M059J (cell line): ENCODE measurements at regions not wholly inside any gene's neighbourhood (a gene's known extent, or its start where the extent isn't known, plus 50 kb on each side); places are given as distances from the start of the nearest gene placed in this dataset.

Experiments used
- DNase-seq: peaks from one replicate; pipeline ENCODE4 v3.0.0-alpha.2; 2012; ENCODE audit warnings: low read depth

DNA sequence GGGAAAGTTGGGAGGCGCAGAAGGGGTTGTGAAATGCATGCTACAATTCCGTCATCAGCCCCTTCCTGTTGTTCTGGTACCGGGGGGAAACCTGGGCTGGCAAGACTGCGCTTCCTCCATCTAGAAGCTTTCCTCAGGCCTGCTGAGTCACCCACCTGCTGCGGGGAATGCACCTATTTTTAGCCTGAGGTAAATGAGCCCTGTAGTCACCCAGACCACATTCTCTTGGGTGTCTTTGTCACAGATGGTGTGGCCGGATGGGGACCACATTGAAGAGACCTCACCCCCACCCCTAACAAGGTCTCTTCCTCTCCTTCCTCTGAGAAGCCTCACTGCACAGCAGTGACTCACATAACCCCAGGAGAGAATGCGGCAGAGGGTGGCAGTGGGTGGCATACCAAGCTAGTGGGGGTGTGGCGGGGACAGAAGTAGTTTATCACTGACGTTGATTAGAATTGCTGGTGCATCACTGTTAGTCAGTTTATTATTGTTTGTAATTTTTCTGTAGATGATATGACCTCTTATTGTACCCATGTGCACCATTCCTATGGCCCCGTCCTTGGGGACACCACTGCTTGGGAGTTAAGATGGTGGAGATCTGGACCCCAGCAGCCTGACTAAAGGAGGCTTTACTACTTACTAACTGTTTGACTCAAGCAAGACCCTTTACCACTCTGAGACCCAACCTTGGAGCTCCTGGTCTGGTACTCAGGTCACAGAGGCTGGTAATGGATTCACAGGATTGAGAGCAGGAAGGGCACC, 83.0 kb upstream of the DUSP5 start:
- DNase-seq: peak; percentile 94

DNA sequence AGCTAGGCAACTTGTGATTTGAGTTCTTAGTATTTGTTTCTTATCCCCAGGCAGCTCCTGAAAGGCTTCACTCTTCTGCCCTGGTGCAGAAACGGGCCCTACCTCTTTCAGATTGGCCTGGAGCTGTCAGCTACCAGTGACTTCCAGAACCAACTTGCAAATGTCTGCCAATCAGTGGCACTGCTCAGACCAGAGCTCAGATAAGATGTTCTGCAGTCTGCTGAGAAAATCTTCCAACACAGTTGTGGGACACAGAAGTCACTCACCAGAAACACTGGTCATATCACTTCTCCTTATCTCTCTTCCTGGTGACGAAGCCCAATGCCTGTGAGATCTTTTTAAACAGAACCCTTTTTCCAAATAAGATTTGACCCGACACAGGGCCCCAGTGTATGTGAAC, 81.9 kb upstream of the DUSP5 start:
- no peak for DNase-seq

DNA sequence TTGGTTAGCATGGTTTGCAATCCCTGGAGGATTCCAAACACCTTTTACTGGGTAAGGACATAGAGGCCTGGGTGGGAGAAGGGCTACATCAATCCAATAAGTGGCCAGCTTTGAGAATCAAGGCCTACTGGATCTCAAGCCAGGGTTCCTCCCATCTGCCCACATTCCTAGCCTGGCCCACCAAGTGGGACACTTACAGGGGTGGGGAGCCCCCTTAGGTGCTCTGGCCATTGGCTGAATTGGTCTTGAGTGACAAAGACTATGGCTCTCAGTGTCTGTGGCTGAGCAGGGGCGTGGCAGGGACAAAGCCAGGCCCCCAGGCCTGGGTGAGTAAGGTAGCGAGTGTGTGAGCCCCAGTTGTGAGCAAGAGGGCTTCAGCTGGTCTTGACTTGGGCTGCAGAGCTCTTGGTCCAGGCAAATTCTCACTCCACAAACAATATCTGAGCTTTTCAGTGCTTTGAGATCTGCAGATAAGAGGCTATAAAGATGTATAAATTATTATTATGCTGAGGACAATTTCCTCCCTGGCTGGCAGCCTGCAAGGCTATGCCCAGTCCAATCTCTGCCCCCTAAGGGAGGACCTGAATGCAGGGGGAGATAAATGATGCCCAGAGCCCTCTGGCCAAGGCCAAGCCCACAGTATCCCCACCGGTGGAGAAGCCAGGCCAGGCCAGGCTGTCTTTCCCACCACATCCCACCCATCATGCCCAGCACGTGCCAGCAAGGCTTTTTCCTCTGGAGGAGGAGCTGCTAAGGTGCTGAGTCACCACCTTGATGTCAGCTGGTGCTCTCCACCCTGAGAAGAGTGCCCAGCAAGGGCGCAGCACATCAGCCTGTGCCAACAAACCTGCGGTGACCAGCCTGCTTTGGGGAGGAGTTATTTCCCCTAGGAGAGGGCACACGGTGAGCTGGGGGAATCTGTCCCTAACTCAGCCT, 80.7 kb upstream of the DUSP5 start:
- DNase-seq: peak; percentile 72

DNA sequence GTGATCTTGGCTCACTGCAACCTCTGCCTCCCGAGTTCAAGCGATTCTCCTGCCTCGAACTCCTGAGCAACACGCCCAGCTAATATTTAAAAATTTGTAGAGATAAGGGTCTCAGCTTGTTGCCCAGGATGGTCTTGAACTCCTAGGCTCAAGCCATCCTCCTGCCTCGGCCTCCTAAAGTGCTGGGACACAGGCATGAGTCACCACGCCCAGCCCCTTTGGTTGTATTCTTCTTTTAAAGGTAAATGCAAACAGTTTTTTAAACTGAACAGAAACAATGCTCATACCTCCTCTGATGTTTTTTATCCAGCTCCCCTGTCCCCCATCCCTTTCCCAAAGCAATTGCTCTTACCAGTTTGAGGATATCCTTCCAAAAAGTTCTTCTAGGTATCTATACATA, 79.5 kb upstream of the DUSP5 start:
- no peak for DNase-seq

DNA sequence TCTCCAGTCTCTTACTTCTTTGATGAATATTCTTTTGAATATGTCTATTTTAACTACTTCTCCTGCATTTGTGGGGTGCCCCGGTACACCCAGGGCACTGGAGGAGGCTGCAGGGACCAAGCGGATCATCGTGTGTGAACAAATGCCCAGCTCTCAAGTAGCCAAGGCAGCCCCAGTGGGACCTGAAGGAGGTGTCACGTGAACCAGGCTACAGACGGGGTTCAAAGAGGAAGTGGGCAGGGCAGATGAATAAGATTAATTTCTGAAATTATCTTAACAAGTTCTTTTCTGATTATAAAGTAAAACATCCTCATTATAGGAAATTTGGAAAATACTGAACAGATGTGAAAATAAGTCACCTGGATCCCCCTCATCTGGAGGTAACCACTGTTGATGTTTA, 78.4 kb upstream of the DUSP5 start:
- DNase-seq: no peak

DNA sequence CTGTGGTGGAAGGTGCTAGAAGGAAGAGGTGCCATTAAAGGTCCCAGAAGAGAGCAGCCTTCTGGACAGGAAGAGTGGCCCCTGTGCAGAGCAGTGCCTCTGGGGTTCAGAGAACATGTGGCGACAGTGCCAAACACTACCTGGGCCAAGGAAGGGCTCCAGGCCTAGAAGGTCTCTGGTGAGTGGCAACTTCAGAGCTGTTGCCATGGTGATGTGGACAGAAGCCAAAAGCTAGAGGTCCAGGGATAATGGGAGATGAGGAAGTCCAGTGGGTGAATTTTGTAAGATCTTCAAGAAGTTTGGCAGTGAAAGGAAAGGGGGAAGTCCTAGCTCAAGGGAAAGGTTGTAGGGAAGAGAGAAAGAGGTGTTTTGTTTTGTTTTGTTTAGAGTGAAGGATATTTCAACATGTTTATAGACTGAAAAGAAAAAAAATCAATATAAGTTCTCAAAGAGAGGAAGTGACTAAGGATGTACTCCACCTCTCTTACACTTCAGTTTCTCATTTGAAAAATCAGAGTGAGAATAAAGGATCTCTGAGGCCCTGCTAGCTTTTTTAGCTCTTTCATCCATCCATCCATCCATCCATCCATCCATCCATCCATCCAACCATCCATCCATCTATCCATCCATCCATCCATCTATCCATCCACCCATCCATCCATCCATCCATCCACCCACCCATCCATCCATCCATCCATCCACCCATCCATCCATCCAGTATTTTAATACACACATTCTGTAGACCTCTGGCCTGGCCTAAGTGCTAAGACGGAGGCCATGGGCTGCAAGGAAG, 77.1 kb upstream of the DUSP5 start:
- DNase-seq: peak; percentile 85

DNA sequence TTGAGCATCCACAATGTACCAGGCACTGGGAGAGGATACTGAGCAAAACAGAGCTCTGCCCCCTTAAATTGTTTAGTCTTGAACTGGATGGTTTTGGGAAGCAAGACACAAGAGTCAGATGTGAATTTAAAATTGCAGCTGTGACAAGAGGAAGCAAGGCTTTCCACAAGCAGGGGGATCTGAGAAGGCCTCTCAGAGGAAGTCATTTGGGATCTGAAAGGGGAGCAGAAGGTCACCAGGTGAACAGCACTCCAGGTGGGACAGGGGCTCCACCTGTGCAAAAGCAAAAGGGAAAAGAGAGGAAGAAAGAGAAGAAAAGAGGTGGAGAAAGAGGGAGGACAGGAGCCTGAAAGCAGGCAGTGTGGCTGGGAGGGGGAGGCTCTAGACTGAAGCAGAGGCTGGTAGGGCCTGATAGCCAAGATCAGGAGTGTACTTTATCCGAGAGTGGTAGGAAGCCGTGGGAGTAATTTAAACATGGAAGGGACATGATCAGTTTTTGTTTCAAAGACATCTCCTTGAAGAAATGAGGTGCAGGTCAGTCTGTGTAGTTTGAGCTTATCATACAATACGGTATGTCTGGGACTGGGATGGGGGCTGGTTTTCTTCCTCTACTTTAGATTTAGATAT, 76.1 kb upstream of the DUSP5 start:
- DNase-seq: no peak

DNA sequence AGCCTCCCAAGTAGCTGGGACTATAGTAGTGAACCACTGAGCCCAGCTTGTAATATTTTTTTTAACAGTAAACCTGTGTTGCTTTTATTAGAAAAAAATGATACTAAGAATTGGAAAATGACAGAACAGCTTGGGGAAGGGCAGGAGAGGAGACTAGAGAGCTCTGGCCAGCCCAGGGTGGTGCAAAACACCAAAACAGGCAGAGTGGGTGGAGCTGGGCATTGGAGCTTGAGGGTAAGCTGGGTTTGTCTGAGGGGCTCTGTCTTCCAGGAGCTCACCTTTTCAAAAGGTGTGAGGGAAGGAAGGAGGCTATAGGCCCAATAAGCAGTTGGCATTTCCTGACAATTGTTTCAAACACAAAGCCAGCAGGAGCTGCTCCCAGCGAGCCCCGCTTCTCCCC, 75.2 kb upstream of the DUSP5 start:
- no peak for DNase-seq

DNA sequence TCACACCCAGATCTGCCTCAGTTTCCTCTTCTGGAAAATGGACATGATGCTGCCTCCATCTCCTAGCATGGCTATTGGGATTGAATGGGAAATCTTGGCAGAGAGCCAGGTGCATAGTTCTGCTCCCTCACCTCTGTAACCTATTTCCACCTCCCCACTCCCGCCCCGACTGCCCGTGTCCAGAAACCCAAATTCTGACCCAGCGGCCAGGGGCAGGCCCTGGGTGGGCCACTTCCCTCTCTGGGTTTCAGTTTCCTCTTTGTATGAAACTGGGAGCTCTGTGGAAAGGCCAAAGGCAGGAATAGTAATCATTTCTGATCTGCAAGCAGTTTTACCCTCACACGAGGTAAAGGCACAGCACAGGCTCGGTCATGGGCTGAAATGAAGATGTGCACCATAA, 74.1 kb upstream of the DUSP5 start:
- no peak for DNase-seq

DNA sequence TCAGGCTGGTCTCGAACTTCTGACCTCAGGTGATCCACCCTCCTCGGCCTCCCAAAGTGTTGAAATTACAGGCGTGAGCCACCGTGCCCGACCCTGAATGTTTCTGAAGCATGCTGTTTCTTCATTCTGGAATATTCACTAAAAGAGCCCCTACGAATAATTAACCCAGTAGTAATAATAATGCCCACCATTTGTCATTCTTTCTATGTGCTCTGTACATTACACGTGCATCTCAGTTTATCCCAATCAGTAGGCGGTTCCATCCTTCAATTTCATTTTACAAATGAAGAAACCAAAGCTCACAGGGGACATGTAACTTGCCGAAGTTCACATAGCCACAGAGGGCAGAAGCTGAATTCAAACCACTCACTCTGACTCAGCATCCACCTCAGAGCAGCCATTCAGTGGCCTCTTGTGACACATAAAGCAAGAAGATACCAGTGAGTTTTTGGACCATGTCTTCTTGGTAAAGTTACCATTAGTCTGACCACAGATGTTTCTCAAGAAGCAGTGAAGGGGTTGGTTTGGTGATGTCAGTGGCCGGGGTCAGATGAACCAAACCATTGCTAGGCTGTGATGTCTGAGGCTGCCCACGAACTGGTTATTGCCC, 71.9 kb upstream of the DUSP5 start:
- DNase-seq: peak; percentile 92

DNA sequence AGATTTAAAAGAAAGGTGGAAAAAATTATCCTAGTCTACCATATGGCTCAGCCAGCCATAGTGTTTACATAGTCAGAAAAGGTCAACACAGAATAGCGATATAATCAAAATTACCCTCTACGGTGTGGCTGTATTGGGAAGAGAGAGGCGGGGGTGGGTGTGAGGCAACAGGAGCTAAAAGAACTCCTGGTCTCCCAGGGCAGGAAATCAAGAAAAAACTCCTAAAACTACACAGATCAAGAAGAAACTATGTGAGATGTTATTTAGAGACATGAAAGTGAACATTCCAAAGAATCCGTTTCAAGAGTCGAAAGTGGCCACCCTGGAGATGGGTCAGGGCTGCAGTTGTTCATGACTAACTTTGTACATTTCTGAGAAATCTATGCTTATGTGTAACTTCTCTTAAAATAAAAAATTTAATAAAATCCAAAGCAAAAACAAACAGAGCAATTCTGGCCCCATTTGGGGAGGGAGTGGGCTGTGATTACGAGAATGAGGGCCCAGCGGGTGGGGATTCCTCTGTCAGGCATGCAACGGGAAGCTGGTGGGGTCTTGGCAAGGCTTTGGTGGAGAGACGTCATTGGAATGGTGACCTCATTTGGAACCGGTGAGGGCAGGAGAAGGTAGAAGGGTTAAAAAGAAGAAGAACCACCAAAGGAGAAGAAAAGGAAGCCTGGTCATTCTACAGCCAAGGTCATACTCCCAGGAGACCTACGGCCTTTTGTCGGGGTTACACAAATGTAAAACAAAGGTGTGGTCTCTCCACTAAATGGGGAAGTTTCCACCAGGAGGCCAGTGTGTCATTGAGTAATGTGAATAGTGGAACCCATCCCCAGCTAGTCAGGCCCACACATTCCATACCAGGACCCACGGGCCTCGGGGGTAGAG, 71.2 kb upstream of the DUSP5 start:
- DNase-seq: no peak

DNA sequence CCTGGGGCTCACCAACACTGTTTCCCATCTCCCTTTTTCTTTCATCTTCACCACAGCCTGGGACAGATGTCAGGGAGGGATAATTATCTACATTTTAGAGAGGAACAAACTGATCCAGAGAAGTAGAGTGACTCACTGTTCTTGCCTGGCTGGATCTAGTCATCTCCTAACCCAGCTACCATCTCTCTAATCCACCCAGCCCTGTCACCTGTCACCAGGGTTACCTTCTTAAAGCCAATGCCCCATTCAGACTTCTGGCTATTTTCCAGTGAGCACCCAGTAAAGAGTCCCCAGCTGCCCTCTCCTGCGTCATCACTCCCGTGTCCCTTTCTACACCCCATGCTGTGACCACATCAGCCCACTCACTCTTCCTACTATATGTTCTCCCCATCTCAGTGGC, 68.4 kb upstream of the DUSP5 start:
- peak; percentile 44 for DNase-seq

DNA sequence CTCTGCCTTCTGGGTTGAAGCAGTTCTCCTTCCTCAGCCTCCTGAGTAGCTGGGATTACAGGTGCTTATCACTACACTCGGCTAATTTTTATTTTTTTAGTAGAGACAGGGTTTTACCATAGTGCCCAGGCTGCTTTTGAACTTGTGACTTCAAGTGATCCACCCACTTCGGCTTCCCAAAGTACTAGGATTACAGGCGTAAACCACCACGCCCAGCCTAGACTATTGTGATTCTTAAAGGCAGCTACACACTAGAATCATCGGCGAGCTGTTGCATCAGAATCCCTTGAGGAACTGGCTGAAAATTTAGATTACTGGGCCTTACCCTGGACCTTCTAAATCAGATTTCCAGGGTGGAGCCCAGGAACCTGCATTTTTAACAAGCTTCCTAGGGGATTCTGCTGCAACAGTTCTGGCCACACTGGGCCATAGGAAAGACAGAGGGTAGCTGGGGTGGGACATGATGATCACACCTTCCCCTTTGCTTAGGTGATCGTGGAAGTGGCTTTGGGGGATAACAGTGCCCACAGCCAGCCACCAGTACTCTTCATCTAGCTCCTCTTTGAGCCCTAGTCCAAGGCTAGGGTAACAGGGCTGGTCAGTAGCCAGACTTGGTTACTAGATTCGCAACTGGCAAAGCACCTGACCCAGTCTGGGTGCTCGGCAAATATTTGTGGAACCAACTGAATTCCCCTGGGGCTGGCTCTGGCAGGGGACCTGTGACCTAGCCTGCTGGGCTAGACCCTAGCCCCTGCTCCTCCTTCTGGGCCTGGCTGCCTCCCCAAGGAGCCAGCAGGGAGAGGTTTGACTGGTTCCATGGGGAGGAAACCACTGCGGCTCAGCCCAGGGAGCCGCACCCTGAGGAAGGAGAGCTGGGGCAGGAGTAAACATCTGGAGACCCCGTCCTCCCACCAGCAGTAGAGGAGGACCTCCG, 67.1 kb upstream of the DUSP5 start:
- no peak for DNase-seq

DNA sequence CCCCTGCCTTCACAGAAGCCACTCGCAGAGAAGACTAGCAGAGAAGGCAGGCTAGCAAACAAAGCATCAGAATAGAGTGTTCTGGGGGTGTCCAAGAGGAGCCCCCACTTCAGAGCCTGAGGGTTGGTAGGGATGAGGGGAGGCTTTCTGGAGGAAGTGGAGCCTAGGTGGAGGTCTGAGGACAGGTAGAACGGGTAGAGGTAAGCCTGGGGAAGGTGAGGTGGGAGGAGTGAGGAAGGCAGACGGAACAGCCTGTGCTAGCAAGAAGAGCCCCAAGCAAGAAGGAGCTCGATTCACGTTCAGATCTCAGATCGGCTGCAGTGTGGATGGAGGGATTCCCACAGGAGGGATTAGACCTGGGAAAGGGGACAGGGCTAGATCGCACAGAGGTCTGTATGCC, 66.0 kb upstream of the DUSP5 start:
- no peak for DNase-seq

DNA sequence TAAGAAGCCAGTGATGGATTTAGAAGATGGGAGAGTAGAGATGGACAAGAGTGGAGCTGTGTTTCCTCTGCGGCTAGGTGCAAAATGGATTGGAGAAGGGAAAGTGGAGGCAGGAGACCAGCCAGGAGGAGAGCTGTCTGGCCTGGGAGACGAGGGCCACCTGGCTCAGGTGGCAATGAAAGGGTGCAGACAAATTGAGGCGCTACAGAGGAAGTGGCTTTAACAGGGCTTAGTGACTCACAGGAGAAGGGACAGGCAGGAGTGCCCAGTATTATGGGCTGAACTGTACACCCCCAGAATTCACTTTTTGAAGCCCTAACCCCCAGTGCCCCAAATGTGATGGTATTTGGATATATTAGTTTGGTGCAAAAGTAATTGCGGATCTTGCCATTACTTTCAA, 65.6 kb upstream of the DUSP5 start:
- DNase-seq: no peak

DNA sequence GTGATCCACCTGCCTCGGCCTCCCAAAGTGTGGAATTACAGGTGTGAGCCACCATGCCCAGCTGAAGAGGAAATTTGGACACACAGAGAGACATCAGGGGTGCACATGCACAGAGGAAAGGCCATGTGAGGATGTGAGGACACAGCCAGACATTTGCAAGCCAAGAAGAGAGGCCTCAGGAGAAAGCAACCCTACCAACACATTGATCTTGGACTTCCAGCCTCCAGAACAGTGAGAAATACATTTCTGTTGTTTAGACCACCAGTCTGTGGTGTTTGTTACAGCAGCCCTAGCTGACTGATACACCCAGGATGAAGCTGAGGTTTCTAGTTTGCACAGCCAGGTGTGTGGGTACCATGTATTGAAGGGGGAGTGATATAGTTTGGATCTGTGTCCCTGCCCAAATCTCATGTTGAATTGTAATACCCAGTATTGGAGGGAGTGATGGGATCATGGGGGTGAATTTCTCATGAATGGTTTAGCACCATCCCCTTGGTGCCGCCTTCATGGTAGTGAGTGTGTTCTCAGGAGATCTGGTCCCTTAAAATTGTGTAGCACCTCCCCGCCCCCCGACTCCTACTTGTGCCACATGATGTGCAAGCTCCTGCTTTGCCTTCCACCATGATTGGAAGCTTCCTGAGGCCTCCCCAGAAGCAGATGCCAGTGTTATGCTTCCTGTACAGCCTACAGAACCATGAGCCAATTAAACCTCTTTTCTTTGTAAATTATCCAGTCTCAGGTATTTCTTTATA, 64.7 kb upstream of the DUSP5 start:
- DNase-seq: no peak

DNA sequence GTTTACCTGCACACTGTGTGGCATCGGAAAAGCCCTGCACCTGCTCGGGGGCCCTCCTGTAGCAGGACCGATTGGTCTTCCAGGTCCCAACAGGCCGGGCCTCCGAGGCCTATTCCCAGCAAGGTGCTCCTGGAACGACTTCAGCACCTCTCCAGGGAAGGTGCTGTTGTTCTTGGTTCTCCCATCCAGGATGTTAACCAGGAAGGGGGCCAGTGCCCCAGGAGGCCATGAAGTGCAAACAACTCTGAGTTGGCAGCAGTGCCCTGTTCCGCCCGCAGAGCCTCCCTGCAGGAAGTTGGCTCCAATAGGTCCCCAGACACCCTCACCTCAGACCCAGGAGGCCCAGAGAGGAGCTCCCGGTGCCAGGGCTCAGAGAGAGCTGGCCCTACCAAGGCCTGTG, 64.0 kb upstream of the DUSP5 start:
- DNase-seq: no peak

DNA sequence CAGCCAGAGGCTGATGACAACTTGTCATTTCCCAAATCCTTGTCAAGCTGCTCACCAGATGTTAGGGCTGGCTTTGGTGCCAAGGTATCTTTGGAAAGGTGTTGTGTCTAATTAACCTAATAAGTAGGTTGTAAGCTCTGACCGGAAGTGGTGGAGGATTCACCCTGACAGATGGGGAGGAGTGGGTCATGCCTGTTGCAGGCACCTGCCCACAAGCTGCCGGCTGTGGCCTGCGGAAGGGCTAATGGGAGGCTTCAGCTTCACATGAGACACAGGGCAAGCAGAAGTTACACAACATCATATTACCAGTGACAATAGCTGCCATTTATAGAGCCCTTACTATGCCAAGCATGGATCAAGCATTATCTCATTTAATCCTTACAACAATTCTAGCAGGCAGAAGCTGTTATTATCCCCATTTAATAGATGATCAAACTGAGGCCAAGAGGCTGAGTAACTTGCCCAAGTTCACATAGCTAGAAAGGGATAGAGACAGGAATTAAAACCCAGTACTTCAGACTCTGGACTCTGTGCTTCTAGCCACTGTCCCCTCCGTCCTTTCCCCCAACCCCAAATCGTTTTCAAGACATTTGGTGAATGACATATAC, 63.1 kb upstream of the DUSP5 start:
- no peak for DNase-seq
